DMS79 (cell line): ENCODE measurements at regions not wholly inside any gene's neighbourhood (a gene's known extent, or its start where the extent isn't known, plus 50 kb on each side); places are given as distances from the start of the nearest gene placed in this dataset.
"Not testable (repeated sequence)": the region's sequence is repeated elsewhere in the genome, so short reads cannot be mapped to it uniquely, and the experiment has no call there.

ENCODE experiments used
- DNase-seq: peaks from one replicate; lab custom pipeline; 2025; lab: John Stamatoyannopoulos, UW

DNA sequence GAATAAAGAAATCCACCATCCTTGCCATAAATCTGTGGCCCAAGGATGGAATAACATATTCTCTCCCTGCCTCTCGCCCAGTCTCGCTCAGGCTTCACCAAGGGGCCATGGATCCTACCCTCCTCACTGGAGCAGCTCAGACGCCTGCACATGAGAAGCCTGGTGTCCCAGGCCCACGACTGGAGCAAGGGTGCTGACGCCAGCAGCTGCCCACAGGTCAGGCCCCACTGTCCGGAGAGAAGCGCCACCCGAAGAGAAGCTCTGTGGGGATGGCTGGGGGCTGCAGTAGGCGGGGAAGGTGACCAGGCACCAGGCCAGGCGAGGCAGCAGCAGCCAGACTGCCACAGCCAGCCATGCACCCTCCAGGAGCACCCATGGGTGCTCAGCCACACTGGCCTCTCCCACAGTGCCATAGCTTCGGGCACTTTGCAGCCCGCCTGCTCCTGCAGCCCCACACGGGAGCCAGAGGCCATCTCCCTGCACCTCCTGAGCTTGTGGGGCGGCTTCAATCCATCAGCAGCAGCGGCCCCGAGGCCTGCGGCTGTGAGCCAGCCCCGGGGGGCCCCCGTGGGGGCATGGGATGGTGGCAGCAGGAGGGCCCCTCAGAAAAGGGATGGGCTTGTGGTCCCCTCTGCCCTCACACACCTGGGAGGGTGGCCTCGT lies 286.2 kb upstream of the SGK1 start:
- DNase-seq, result no peak

- no peak for DNase-seq
Observed at GRCh38 chr6:134603561-134603960, 285.6 kb upstream of the SGK1 start.

GRCh38 chr6:134602123-134602522 lies 284.2 kb upstream of the SGK1 start:
- DNase-seq, result no peak

DNA sequence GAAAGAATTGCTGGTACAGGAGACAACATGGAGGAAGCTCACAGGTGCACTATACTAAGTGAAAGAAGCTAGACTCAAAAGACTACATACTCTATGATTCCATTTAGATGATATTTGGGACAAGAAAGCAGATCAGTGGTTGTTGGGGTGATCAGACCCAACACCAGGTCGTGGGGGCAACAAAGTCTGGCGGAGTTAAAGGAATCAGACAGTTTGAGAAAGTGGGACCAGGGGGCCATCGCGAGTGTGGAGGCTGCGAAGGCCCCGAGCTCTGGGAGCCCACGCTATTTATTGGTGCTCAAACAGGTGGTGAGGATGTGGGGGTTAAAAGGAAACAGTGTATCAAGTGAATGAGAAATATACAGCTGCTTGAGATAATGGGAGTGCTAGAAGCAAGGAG lies 282.8 kb upstream of the SGK1 start:
- DNase-seq, result no peak

DNA sequence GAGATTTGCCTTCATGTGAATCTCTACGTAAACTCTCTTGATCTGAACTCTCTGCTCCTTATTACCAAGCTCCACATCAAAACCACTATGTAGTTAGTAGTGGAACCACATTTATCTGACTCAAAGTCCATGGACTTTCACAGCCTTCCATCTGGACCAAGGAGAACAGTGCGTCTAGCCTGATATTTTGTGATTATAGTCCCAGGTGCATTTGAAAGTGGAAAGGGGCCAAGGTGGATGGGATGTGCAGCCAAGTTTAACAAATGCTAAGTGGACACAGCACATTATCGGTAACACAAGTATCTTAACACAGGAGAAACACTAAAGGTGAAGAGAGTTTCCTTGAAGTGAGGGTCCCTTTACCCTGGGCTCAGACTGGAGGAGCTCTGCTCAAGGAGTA lies 281.2 kb upstream of the SGK1 start:
- DNase-seq, result peak; percentile 91

DNA sequence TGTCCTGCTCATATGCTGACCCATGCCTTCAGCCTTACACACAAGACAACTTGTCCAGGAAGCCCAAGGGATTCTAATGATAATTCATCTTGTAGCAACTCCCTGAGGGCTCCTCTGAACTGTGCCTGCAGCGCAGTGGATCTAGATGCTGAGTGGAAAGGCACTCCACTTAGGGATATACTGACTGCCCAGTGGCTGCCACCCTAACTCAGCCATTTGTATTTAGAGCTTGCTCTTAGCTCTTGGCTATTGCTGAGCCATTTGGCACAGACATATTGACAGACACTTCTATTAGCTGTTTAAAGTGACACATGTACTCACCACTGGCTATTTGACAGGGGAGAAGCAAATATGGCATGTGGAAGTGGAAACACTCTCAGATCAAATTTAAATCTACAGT lies 278.3 kb upstream of the SGK1 start:
- no peak for DNase-seq

DNA sequence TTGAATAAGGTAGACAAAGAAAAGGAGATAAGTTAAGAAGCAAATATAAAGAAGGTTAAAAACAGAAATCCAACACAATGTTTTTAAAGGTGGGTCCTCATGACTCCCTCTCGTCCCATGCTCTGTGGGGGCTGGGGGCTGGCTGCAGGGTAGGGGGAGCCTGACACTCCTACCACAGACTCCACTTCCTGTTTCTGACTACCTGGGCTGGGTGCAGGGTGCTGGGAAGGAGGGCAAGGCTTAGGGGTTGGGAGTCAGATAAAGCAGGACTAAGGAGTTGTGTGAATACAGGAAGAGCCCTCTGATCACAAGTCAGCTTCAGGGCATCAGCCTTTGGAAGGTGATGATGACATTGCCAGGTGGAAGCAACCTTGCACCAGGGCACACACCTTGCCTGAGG lies 277.0 kb upstream of the SGK1 start:
- no peak for DNase-seq

DNA sequence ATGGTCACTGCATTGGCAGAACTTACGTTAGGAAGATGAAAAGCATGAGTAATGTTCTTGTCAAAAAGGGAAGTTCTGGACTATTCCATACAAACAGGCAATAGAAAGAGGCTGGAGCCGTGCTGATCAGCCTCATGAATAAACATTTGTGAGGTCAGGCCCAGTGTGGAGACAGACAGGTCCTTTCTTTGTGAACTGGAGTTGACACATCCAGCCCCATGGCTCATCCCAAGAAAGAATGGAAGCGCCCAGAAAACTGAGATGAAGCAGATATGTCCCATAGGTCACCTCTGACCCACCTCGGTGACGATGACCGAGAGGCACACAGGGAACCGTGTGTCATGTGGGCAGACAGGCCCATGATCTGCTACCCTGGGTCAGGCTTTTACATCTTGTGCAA lies 276.0 kb upstream of the SGK1 start:
- no peak for DNase-seq

DNA sequence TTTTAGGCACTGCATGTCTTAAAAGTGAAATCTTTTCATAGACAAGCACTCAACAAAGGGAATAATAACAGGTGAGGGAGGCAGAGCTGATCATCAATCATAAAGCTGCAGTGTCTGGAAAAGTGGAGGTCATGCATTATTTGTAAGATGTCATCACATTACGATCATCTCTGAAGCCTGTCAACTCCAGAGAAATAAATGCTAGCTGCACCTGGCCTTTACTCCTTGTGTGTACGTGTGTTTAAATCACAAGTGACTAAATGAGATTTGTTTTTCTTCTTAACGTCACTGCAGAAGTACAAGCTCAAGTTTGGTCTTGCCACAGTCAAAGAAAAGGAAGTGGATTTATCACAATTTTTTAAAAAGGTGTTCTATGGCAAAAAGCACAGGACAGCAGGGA lies 275.5 kb upstream of the SGK1 start:
- DNase-seq, result no peak

DNA sequence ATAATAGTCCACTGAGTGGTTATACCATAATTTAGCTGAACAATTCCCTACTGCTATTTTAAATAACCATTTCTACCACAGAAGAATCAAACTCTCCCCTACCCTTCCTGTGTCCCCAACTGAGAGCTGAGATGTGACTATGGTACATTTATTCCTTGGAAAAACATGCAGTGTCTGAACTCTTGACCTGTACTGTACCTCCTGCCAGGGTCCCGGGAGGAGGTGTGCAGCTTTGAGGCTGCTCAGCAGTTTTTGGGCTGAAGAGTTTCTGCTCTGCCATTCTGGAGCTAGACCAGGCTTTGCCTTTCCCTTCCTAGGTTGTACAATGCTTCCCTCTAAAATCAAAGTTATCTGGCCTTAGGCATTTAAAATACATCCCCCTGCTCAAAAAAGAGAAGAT lies 275.1 kb upstream of the SGK1 start:
- no peak for DNase-seq

- DNase-seq, result no peak
Observed at GRCh38 chr6:134590449-134590848, 272.5 kb upstream of the SGK1 start.

GRCh38 chr6:134590004-134590403 lies 272.1 kb upstream of the SGK1 start:
- no peak for DNase-seq

- no peak for DNase-seq
Observed at GRCh38 chr6:134589512-134589911, 271.6 kb upstream of the SGK1 start.

- no peak for DNase-seq
Observed at GRCh38 chr6:134588267-134588666, 270.4 kb upstream of the SGK1 start.

GRCh38 chr6:134585517-134585873 lies 267.6 kb upstream of the SGK1 start:
- DNase-seq, result no peak

DNA sequence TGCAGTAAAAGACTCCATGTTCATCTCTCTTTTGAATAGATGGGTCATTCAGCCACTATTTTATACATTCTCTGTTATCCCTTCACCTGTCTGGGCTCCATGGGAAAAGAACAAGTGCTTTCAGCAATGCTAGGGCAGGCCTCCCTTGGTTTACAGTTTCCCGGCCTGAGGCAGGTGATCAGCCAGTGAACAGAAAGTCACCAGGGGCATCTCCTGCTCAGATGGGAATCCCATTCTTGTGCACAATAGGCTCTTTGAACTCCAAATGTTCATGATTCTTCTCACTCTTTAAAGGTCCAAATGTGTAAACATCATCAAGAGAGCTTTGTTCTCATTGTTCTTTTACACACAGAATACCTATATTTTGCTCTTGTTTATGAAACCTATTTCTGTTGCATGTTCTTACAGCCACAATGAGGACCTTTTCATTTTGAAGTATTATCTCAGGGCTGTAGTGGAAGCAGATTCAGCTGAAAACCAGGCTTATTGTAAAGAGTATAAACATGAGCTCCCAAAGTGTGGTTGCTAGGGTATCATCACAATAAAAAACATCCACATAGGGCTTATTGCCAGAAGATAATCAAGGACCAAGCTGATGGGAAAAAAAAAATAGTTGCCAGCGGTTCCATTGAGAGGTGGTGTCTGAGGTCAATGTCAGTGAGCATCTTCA lies 267.1 kb upstream of the SGK1 start:
- DNase-seq, result no peak

DNA sequence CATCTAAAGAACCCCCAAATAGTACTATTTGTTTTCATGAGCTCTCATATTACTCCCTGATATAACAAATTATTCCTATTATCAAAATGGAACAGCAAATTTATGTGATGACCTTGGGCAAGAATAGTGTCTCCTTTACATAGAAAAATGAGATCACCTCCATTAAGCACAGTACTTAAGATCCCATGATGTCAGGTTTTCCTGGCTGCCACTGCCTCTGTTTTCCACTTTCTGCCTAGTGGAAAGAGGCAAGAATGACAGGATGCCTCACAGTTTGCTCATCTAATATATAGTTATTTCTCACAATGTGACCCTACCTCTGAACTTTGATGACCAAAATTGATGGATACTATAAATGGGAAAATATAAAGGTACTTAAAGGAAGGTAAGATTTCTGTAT lies 260.1 kb upstream of the SGK1 start:
- no peak for DNase-seq

DNA sequence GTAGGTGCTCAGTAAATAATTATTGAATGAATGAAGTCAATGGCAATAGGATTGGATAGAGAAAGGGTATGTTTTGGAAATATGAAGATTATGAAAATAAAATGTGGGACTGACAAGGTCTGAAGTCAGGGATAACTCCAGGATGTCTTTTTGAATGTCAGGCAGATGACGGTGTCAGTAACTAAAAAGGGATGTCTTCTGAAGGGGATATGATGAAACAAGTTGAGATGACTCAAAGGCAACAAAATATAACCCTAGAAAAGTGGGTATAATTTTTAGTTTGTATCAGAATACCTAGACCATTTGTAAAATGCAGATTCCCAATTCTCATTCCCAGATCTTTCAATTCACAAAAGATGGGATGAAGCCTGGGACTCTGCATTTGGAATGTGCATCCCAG lies 257.3 kb upstream of the SGK1 start:
- DNase-seq, result no peak

- DNase-seq, result no peak
Observed at GRCh38 chr6:134574491-134574890, 256.6 kb upstream of the SGK1 start.

GRCh38 chr6:134569996-134570395 lies 252.1 kb upstream of the SGK1 start:
- not testable (repeated sequence) for DNase-seq

- no peak for DNase-seq
Observed at GRCh38 chr6:134564705-134565104, 246.8 kb upstream of the SGK1 start.

- DNase-seq, result no peak
Observed at GRCh38 chr6:134560019-134560418, 242.1 kb upstream of the SGK1 start.

- DNase-seq, result no peak
Observed at GRCh38 chr6:134557509-134557908, 239.6 kb upstream of the SGK1 start.

DNA sequence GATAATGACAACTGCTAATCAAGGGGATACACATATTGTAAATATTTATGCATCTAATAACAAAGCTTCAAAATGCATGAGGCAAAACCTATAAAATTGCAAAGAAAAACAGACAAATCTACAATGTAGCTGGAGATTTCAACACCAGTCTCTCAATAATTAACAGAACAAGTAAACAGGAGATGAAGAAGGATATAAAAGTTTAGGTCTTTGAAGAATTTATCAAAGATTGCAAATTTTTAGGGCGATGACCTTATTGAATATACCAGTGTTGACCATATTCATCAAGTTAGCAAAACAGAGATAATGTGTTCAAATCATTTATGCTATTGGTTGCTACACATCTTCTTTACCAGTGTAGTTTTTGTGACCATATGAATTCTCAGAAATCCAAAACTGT lies 237.8 kb upstream of the SGK1 start:
- DNase-seq, result no peak
